ENCODE measurements at regions not wholly inside any gene's neighbourhood (a gene's known extent, or its start where the extent isn't known, plus 50 kb on each side); places are given as distances from the start of the nearest gene placed in this dataset.

GRCh38 chr6:167540796-167541195, 215.9 kb downstream of the TTLL2 start:
- Histone ChIP-seq H3K27ac (replicated peaks) (no peak overlapping the region), H3K9me3 (replicated peaks) (peaks cover 6% of the 10 kb centered on the region), H3K4me3 (no peak overlapping the region), H3K4me1 (peaks cover 22% of the 10 kb centered on the region), H3K36me3 (no peaks in the 10 kb centered on the region), H3K27me3 (ENCODE audit: low read depth) (no peaks in the 10 kb centered on the region)
- no peak for DNase-seq
- TF ChIP-seq, protein P1, sequence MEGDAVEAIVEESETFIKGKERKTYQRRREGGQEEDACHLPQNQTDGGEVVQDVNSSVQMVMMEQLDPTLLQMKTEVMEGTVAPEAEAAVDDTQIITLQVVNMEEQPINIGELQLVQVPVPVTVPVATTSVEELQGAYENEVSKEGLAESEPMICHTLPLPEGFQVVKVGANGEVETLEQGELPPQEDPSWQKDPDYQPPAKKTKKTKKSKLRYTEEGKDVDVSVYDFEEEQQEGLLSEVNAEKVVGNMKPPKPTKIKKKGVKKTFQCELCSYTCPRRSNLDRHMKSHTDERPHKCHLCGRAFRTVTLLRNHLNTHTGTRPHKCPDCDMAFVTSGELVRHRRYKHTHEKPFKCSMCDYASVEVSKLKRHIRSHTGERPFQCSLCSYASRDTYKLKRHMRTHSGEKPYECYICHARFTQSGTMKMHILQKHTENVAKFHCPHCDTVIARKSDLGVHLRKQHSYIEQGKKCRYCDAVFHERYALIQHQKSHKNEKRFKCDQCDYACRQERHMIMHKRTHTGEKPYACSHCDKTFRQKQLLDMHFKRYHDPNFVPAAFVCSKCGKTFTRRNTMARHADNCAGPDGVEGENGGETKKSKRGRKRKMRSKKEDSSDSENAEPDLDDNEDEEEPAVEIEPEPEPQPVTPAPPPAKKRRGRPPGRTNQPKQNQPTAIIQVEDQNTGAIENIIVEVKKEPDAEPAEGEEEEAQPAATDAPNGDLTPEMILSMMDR (IDR thresholded peaks at IDR 0.05; ENCODE audit: borderline replicate concordance) = no peak
- intact Hi-C loops (cut with micrococcal nuclease) = no loop called here

- intact Hi-C loops (cut with micrococcal nuclease) = no loop called here
- no peak for DNase-seq
- Histone ChIP-seq H3K9me3 (replicated peaks) (peaks cover 10% of the 10 kb centered on the region), H3K27me3 (ENCODE audit: low read depth) (no peaks in the 10 kb centered on the region), H3K4me3 (no peak overlapping the region), H3K4me1 (peaks cover 17% of the 10 kb centered on the region), H3K36me3 (no peaks in the 10 kb centered on the region), H3K27ac (replicated peaks) (no peak overlapping the region)
- TF ChIP-seq, protein P1 (IDR thresholded peaks at IDR 0.05; ENCODE audit: borderline replicate concordance) = no peak
These were observed 216.7 kb downstream of the TTLL2 start for GRCh38 chr6:167541544-167541943.

- peak overlapping the region; percentile 75 for H3K27ac ChIP-seq (replicated peaks)
- H3K4me3 ChIP-seq = peak overlapping the region; percentile 7
- TF ChIP-seq, protein P1 (IDR thresholded peaks at IDR 0.05; ENCODE audit: borderline replicate concordance) = no peak
- intact Hi-C loops (cut with micrococcal nuclease) = no loop called here
- no peaks in the 10 kb centered on the region for H3K27me3 ChIP-seq (ENCODE audit: low read depth)
- peaks cover 27% of the 10 kb centered on the region for H3K4me1 ChIP-seq
- peaks cover 11% of the 10 kb centered on the region for H3K9me3 ChIP-seq (replicated peaks)
- H3K36me3 ChIP-seq = no peaks in the 10 kb centered on the region
- peak; percentile 59 for DNase-seq
These were observed 219.0 kb downstream of the TTLL2 start for GRCh38 chr6:167543602-167544497.

- Histone ChIP-seq H3K4me1 (peaks cover 46% of the 10 kb centered on the region), H3K9me3 (replicated peaks) (peaks cover 5% of the 10 kb centered on the region), H3K27me3 (ENCODE audit: low read depth) (no peaks in the 10 kb centered on the region), H3K36me3 (no peaks in the 10 kb centered on the region), H3K27ac (replicated peaks) (peak overlapping the region; percentile 73), H3K4me3 (no peak overlapping the region)
- intact Hi-C loops (cut with micrococcal nuclease) = no loop called here
- TF ChIP-seq, protein P1 (IDR thresholded peaks at IDR 0.05; ENCODE audit: borderline replicate concordance) = no peak
- no peak for DNase-seq
These were observed 221.9 kb downstream of the TTLL2 start for GRCh38 chr6:167546611-167547327.

DNA sequence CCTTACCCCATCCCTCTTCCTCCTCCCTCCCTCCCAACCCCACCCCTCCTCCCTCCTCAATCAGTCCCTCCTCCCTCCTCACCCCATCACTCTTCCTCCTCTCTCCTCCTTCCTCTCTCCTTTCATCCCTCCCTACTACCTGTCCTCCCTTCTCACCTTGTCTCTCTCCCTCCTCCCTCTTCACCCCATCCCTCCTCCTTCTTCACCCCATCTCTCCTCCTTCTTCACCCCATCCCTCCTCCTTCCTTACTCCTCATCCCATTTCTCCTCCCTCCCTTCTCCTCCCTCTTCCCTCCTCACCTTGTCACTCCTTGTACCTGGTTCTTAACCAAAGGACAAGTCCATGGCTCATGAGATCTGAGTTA, 222.4 kb downstream of the TTLL2 start:
- no peak for DNase-seq
- peaks cover 5% of the 10 kb centered on the region for H3K9me3 ChIP-seq (replicated peaks)
- no peak overlapping the region for H3K4me3 ChIP-seq
- H3K27me3 ChIP-seq (ENCODE audit: low read depth) = no peaks in the 10 kb centered on the region
- TF ChIP-seq, protein P1 (IDR thresholded peaks at IDR 0.05; ENCODE audit: borderline replicate concordance) = no peak
- H3K36me3 ChIP-seq = no peaks in the 10 kb centered on the region
- H3K4me1 ChIP-seq = peaks cover 48% of the 10 kb centered on the region
- intact Hi-C loops (cut with micrococcal nuclease) = no loop called here
- H3K27ac ChIP-seq (replicated peaks) = peak overlapping the region; percentile 73

All from left ventricle myocardium inferior (tissue), 1 donor.